HEK293 (cell line): ENCODE measurements at regions not wholly inside any gene's neighbourhood (a gene's known extent, or its start where the extent isn't known, plus 50 kb on each side); places are given as distances from the start of the nearest gene placed in this dataset.

Source experiments
- ZNF132 ChIP-seq: fragments of 450-650 bp; formaldehyde crosslinking; IDR thresholded peaks from 2 replicates; pipeline ENCODE4 v1.5.1; 2017; ENCODE audit warnings: missing biosample characterization, missing genetic modification characterization, borderline replicate concordance
- ZNF335 ChIP-seq: fragments of 450-650 bp; formaldehyde crosslinking; conservative IDR thresholded peaks from 2 replicates; pipeline ENCODE4 v1.5.1; 2016; ENCODE audit warnings: missing biosample characterization, missing genetic modification characterization
- ZNF416 ChIP-seq: fragments of 450-650 bp; formaldehyde crosslinking; IDR thresholded peaks from 2 replicates; pipeline ENCODE4 v1.5.1; 2016; ENCODE audit warnings: missing biosample characterization, missing genetic modification characterization
- ZNF501 ChIP-seq: fragments of 450-650 bp; formaldehyde crosslinking; IDR thresholded peaks from 2 replicates; pipeline ENCODE4 v1.5.1; 2016; ENCODE audit warnings: missing biosample characterization, missing genetic modification characterization
- ZNF544 ChIP-seq: fragments of 450-650 bp; formaldehyde crosslinking; IDR thresholded peaks from 2 replicates; pipeline ENCODE4 v1.5.0; 2017; ENCODE audit warnings: missing biosample characterization, missing genetic modification characterization
- TF ChIP-seq, protein P1 (sequence below): fragments of 450-650 bp; formaldehyde crosslinking; IDR thresholded peaks from 2 replicates; pipeline ENCODE4 v1.5.1; 2016; ENCODE audit warnings: missing biosample characterization, missing genetic modification characterization
- TF ChIP-seq, protein P2 (sequence below): fragments of 450-650 bp; formaldehyde crosslinking; IDR thresholded peaks from 2 replicates; pipeline ENCODE4 v1.5.1; 2016; ENCODE audit warnings: missing biosample characterization, missing genetic modification characterization

DNA sequence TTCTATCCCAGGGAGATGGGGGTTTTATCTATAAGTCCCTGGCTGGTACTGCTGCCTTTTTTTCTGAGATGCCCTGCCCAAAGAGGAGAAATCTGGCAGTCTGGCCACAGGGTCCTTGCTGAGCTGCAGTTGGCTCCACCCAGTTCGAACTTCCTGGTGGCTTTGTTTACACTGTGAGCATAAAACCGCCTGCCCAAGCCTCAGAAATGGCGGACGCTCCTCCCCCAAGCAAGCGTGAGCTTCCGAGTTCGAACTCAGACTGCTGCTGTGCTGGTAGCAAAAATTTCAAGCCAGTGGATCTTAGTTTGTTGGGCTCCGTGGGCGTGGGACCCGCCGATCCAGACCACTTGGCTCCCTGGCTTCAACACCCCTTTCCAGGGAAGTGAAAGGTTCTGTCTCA, 126.8 kb upstream of the SUCLG2 start:
- TF ChIP-seq, protein P1, sequence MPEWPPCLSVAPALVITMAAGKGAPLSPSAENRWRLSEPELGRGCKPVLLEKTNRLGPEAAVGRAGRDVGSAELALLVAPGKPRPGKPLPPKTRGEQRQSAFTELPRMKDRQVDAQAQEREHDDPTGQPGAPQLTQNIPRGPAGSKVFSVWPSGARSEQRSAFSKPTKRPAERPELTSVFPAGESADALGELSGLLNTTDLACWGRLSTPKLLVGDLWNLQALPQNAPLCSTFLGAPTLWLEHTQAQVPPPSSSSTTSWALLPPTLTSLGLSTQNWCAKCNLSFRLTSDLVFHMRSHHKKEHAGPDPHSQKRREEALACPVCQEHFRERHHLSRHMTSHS: no peak
- TF ChIP-seq ZNF335 (no peak), ZNF501 (tag by site-specific recombination) (no peak), ZNF416 (tag by site-specific recombination) (no peak), ZNF132 (tag by site-specific recombination) (no peak), ZNF544 (tag by site-specific recombination) (no peak)
- TF ChIP-seq, protein P2, sequence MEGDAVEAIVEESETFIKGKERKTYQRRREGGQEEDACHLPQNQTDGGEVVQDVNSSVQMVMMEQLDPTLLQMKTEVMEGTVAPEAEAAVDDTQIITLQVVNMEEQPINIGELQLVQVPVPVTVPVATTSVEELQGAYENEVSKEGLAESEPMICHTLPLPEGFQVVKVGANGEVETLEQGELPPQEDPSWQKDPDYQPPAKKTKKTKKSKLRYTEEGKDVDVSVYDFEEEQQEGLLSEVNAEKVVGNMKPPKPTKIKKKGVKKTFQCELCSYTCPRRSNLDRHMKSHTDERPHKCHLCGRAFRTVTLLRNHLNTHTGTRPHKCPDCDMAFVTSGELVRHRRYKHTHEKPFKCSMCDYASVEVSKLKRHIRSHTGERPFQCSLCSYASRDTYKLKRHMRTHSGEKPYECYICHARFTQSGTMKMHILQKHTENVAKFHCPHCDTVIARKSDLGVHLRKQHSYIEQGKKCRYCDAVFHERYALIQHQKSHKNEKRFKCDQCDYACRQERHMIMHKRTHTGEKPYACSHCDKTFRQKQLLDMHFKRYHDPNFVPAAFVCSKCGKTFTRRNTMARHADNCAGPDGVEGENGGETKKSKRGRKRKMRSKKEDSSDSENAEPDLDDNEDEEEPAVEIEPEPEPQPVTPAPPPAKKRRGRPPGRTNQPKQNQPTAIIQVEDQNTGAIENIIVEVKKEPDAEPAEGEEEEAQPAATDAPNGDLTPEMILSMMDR (tag by site-specific recombination): no peak
